SK-N-SH treated with all-trans-retinoic acid at 6 μM for 48 hours (cell line): ENCODE measurements at regions not wholly inside any gene's neighbourhood (a gene's known extent, or its start where the extent isn't known, plus 50 kb on each side); places are given as distances from the start of the nearest gene placed in this dataset.

Source experiments
- ATAC-seq: fragments of 200-7000 bp; cut with Tn5 transposase; 3 replicates; pipeline ENCODE4 v1.9.1; 2020; ENCODE audit warnings: mild to moderate bottlenecking, moderate library complexity
- BACH2 ChIP-seq: fragments of 250-450 bp; sonication (Bioruptor Pico); IDR thresholded peaks from 2 replicates; pipeline ENCODE4 v1.9.0; 2021; ENCODE audit warnings: mild to moderate bottlenecking, borderline replicate concordance
- CSDC2 ChIP-seq: fragments of 250-450 bp; sonication (Bioruptor Pico); IDR thresholded peaks from 2 replicates; pipeline ENCODE4 v1.5.0; 2020; ENCODE audit warnings: mild to moderate bottlenecking, moderate library complexity
- CSRNP3 ChIP-seq: fragments of 250-450 bp; sonication (Bioruptor Pico); IDR thresholded peaks from 2 replicates; pipeline ENCODE4 v1.5.1; 2021; ENCODE audit warnings: mild to moderate bottlenecking, moderate library complexity
- ESRRG ChIP-seq: fragments of 250-450 bp; sonication (Bioruptor Pico); IDR thresholded peaks from 2 replicates; pipeline ENCODE4 v1.6.1; 2021; ENCODE audit warnings: mild to moderate bottlenecking
- GLIS3 ChIP-seq: fragments of 250-450 bp; sonication (Bioruptor Pico); IDR thresholded peaks from 2 replicates; pipeline ENCODE4 v1.5.0; 2020; ENCODE audit warnings: mild to moderate bottlenecking, moderate library complexity
- ISL1 ChIP-seq: fragments of 250-450 bp; sonication (Bioruptor Pico); IDR thresholded peaks from 2 replicates; pipeline ENCODE4 v2.1.2; 2022; ENCODE audit warnings: mild to moderate bottlenecking, moderate library complexity
- OSR1 ChIP-seq: fragments of 250-450 bp; sonication (Bioruptor Pico); IDR thresholded peaks from 2 replicates; pipeline ENCODE4 v1.8.0; 2022; ENCODE audit warnings: moderate library complexity, mild to moderate bottlenecking, inconsistent platforms
- PATZ1 ChIP-seq: fragments of 250-450 bp; sonication (Bioruptor Pico); IDR thresholded peaks from 2 replicates; pipeline ENCODE4 v1.8.0; 2020; ENCODE audit warnings: mild to moderate bottlenecking, moderate library complexity, borderline replicate concordance
- PPARA ChIP-seq: fragments of 250-450 bp; sonication (Bioruptor Pico); IDR thresholded peaks from 2 replicates; pipeline ENCODE4 v1.5.0; 2020; ENCODE audit warnings: mild to moderate bottlenecking, borderline replicate concordance
- SNAI2 ChIP-seq: fragments of 250-450 bp; sonication (Bioruptor Pico); IDR thresholded peaks from 2 replicates; pipeline ENCODE4 v1.5.0; 2020; ENCODE audit warnings: mild to moderate bottlenecking, moderate library complexity
- TCF4 ChIP-seq: fragments of 250-450 bp; sonication (Bioruptor Pico); IDR thresholded peaks from 2 replicates; pipeline ENCODE4 v1.8.0; 2021; ENCODE audit warnings: mild to moderate bottlenecking, moderate library complexity, borderline replicate concordance
- TOX ChIP-seq: fragments of 250-450 bp; sonication (Bioruptor Pico); IDR thresholded peaks from 2 replicates; pipeline ENCODE4 v1.8.0; 2021; ENCODE audit warnings: mild to moderate bottlenecking, moderate library complexity, borderline replicate concordance
- TSHZ2 ChIP-seq: fragments of 250-450 bp; sonication (Bioruptor Pico); IDR thresholded peaks from 2 replicates; pipeline ENCODE4 v1.5.0; 2020; ENCODE audit warnings: mild to moderate bottlenecking, moderate library complexity
- ZC3H10 ChIP-seq: fragments of 250-450 bp; sonication (Bioruptor Pico); IDR thresholded peaks from 2 replicates; pipeline ENCODE4 v1.5.1; 2021; ENCODE audit warnings: mild to moderate bottlenecking, moderate library complexity
- ZFP3 ChIP-seq: fragments of 250-450 bp; sonication (Bioruptor Pico); IDR thresholded peaks from 2 replicates; pipeline ENCODE4 v1.5.0; 2020; ENCODE audit warnings: mild to moderate bottlenecking, moderate library complexity
- ZNF565 ChIP-seq: fragments of 450-650 bp; formaldehyde crosslinking; conservative IDR thresholded peaks from 2 replicates; pipeline ENCODE4 v1.5.0; 2020; ENCODE audit warnings: low read depth, mild to moderate bottlenecking, moderate library complexity
- ZNF70 ChIP-seq: fragments of 450-650 bp; formaldehyde crosslinking; IDR thresholded peaks from 2 replicates; pipeline ENCODE4 v1.5.0; 2020; ENCODE audit warnings: mild to moderate bottlenecking, moderate library complexity
- ZNF8 ChIP-seq: fragments of 450-650 bp; formaldehyde crosslinking; IDR thresholded peaks from 2 replicates; pipeline ENCODE4 v1.5.0; 2020; ENCODE audit warnings: mild to moderate bottlenecking, moderate library complexity

DNA sequence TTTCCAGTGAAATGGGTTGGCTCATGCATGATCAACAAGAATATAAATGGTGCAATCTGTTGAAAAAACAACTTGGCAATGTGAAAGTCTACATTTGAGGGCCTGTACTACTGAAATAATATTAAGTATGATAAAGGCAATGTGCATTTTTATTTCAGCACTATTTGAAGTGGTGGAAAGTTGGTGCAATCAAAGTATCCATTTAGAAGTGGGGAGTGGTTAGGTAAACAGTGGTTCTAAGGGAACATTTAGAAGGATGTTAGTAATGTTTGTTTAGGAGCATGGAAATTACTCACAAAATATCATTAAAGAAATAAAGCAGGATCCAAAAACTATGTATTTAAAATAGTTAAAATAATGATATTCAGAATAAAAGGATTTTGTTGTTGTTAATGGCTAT is 60.2 kb downstream of the CHRM3 start:
- ATAC-seq: no peak
- TF ChIP-seq ESRRG (CRISPR knock-in tag) (no peak), CSRNP3 (CRISPR knock-in tag) (no peak), PPARA (no peak), TCF4 (no peak), CSDC2 (CRISPR knock-in tag) (no peak), ISL1 (CRISPR knock-in tag) (no peak)

DNA sequence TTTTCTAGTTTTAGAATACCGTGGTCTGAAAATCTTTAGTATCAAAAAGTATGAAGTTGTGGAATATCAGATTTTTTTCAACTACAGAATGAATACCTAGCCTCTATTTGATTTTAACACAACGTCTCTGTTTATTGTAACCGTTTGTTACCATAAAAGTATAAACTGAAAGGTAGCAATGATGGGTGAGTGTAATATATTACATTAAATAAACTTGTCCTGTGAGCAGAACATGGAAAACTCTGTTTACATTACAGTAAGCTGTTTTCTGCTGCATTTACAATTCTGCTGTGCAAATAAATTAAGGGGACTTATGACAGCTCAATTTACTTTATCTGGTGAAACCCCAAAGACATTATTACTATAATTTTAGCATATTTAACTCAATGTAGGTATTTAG is 62.5 kb downstream of the CHRM3 start:
- TF ChIP-seq ZNF8 (no peak), ZC3H10 (CRISPR knock-in tag) (no peak), OSR1 (CRISPR knock-in tag) (no peak)
- no peak for ATAC-seq

GRCh38 chr1:239455743-239456142 is 69.4 kb downstream of the CHRM3 start:
- no peak for ATAC-seq
- no peak for TF ChIP-seq ZNF70 (CRISPR knock-in tag)
- no peak for TF ChIP-seq TSHZ2 (CRISPR knock-in tag)
- no peak for TF ChIP-seq BACH2 (CRISPR knock-in tag)
- TF ChIP-seq TOX: no peak

- no peak for TF ChIP-seq PATZ1 (CRISPR knock-in tag)
- no peak for TF ChIP-seq OSR1 (CRISPR knock-in tag)
- no peak for TF ChIP-seq TOX
- no peak for TF ChIP-seq CSRNP3 (CRISPR knock-in tag)
- TF ChIP-seq ZNF565 (CRISPR knock-in tag): no peak
- no peak for TF ChIP-seq TSHZ2 (CRISPR knock-in tag)
- no peak for TF ChIP-seq PPARA
- TF ChIP-seq SNAI2: no peak
- no peak for TF ChIP-seq ZNF70 (CRISPR knock-in tag)
- TF ChIP-seq ISL1 (CRISPR knock-in tag): no peak
- no peak for TF ChIP-seq ZNF8
- no peak for TF ChIP-seq TCF4
- TF ChIP-seq ZFP3 (CRISPR knock-in tag): no peak
- TF ChIP-seq GLIS3 (CRISPR knock-in tag): no peak
Observed at GRCh38 chr1:239456788-239457187, 70.4 kb downstream of the CHRM3 start.

More at GRCh38 chr1:239456788-239457187, 70.4 kb downstream of the CHRM3 start:
- ATAC-seq: no peak
